Adrenal gland (tissue), 9 donors: ENCODE measurements at regions not wholly inside any gene's neighbourhood (a gene's known extent, or its start where the extent isn't known, plus 50 kb on each side); places are given as distances from the start of the nearest gene placed in this dataset.

Experiments
- DNase-seq, 7 donors: peaks; one replicate each; pipeline ENCODE4 v3.0.0-alpha.2; 2019 to 2020
- H3K27ac ChIP-seq, 5 donors: fragments of 200-600 bp; sonication (generic) in 4 of 5; 1 replicate in 3 of 5; 2 replicates in 2 of 5; pipeline versions ENCODE4 v1.5.1 to v1.8.0; 2016 to 2020; ENCODE audit warnings: mild to moderate bottlenecking in 1 of 5
- H3K27me3 ChIP-seq: fragments of 200-600 bp; 2 replicates; pipeline ENCODE4 v1.8.0; 2021
- H3K36me3 ChIP-seq, 2 donors: fragments of 200-600 bp; replicated peaks in 1 of 2; 1 replicate in 1 of 2; 2 replicates in 1 of 2; pipeline versions ENCODE4 v1.5.1 to v1.8.0; 2018 to 2022
- H3K4me1 ChIP-seq, 2 donors: fragments of 200-600 bp; replicated peaks in 1 of 2; 1 replicate in 1 of 2; 2 replicates in 1 of 2; pipeline versions ENCODE4 v1.5.1 to v1.8.0; 2018 to 2021
- H3K4me3 ChIP-seq, 4 donors: fragments of 200-600 bp; sonication (generic) in 3 of 4; one replicate each; pipeline ENCODE4 v1.5.1; 2016 to 2018
- H3K9me3 ChIP-seq, 3 donors: fragments of 200-600 bp; sonication (generic) in 1 of 3; replicated peaks in 1 of 3; 1 replicate in 2 of 3; 2 replicates in 1 of 3; pipeline versions ENCODE4 v1.5.1 to v1.8.0; 2016 to 2021
- POLR2A ChIP-seq, 2 donors: fragments of 450-650 bp; IDR thresholded peaks; one replicate each; pipeline ENCODE4 v1.6.1; 2017; ENCODE audit warnings: antibody characterized with exemption in 2 of 2, mild to moderate bottlenecking in 2 of 2, moderate library complexity in 1 of 2
- WGBS, 4 donors: extraction: QIAGEN DNeasy Blood & Tissue Kit in 2 of 4; methylation state at CpG; one replicate each; pipeline versions ENCODE4 v1.1.5 to v1.1.7; 2013 to 2017; 5-methylcytosine and 5-hydroxymethylcytosine counted together
- intact Hi-C, 2 donors: fragments of 100-400 bp; cut with DNase I; formaldehyde crosslinking; loops; one replicate each; pipeline versions ENCODE4 v1.14.1 to v1.15.0; 2022 to 2023
- TF ChIP-seq, protein P1 (sequence below), 6 experiments: fragments of 450-650 bp in 4 of 6; fragments of 200-600 bp in 2 of 6; sonication (generic) in 1 of 6; IDR thresholded peaks; 1 replicate in 5 of 6; 2 replicates in 1 of 6; pipeline versions ENCODE4 v1.5.1 to v1.8.0; 2016 to 2021; ENCODE audit warnings: antibody characterized with exemption in 6 of 6, mild to moderate bottlenecking in 2 of 6, moderate library complexity in 1 of 6
- donor health status: healthy with polysubstance abuse.
- donor health status: Bipolar disorder and iron deficiency.
- donor health status: DM: yes; HTN: yes; CAD: no.
- donor health status: DM: no; HTN: no; CAD: no.
- donor health status: DM: no; HTN: no; CAD: no.

DNA sequence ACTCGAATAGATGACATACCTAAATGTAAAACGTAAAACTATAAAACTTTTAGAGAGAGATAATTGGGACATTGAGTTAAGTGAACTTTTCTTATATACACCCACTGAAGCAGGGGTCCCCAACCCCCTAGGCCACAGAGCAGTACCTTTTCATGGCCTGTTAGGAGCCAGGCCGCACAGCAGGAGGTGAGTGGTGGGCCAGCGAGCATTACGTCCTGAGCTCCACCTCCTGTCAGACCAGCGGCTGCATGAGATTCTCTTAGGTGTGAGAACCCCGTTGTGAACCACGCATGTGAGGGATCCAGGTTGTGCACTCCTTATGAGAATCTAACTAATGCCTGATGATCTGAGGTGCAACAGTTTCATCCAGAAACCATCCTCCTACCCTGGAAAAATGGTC, 114.8 kb downstream of the HMX1 start:
- 49 to 80% (median 64%) methylated on average over 2 to 8 of the region's 8 CpGs for WGBS, 4 donors
- no peaks in the 10 kb centered on the region for H3K27me3 ChIP-seq
- intact Hi-C loops, result no loop called here
- H3K9me3 ChIP-seq, result no peaks in the 10 kb centered on the region
- H3K4me1 ChIP-seq, result no peaks in the 10 kb centered on the region
- H3K27ac ChIP-seq, result no peak overlapping the region
- H3K36me3 ChIP-seq, result no peaks in the 10 kb centered on the region
- TF ChIP-seq, protein P1, sequence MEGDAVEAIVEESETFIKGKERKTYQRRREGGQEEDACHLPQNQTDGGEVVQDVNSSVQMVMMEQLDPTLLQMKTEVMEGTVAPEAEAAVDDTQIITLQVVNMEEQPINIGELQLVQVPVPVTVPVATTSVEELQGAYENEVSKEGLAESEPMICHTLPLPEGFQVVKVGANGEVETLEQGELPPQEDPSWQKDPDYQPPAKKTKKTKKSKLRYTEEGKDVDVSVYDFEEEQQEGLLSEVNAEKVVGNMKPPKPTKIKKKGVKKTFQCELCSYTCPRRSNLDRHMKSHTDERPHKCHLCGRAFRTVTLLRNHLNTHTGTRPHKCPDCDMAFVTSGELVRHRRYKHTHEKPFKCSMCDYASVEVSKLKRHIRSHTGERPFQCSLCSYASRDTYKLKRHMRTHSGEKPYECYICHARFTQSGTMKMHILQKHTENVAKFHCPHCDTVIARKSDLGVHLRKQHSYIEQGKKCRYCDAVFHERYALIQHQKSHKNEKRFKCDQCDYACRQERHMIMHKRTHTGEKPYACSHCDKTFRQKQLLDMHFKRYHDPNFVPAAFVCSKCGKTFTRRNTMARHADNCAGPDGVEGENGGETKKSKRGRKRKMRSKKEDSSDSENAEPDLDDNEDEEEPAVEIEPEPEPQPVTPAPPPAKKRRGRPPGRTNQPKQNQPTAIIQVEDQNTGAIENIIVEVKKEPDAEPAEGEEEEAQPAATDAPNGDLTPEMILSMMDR (IDR thresholded peaks at IDR 0.05), result no peak
- TF ChIP-seq POLR2A (IDR thresholded peaks at IDR 0.05), result no peak
- H3K4me3 ChIP-seq, result no peak overlapping the region
- DNase-seq, result no peak

DNA sequence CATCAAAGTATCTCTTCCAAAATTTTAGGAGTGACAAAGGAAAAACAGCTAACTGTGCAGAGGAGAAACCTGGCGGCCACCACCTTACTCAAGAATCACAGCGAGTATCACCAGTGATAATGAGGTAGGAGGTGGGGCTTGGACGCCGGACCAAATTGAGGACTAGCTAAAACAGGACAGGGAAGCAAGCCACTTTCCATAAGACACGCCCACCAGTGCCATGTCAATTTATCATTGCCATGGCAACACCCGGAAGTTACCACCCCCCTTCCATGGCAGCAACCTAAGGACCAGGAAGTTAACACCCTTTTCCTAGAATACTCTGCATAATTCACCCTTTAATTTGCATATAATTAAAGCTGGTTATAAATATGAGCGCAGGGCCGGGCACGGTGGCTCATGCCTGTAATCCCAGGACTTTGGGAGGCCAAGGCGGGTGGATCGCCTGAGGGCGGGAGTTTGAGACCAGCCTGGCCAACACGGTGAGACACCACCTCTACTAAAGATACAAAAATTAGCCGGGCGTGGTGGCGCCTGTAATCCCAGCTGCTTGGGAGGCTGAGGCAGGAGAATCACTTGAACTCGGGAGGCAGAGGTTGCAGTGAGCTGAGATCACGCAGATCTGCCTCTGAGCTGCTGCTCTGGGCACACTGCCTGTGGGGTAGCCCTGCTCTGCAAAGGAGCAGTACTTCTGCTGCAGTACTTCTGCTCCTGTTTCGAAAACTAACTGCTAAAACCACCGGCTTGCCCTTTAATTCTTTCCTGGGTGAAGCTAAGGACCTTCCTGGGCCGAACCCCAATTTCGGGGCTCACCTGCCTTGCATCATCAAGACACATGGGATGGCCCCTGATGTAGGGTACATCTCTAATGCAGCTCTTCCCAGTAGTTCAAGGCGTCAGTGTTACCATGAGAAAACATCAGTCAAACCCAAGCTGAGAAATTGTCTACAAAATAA, 116.7 kb downstream of the HMX1 start:
- TF ChIP-seq POLR2A (IDR thresholded peaks at IDR 0.05), result no peak
- TF ChIP-seq, protein P1 (IDR thresholded peaks at IDR 0.05), result no peak
- intact Hi-C loops, result no loop called here
- Histone ChIP-seq H3K4me1 (no peaks in the 10 kb centered on the region), H3K4me3 (no peak overlapping the region), H3K36me3 (no peaks in the 10 kb centered on the region), H3K27me3 (no peaks in the 10 kb centered on the region), H3K27ac (no peak overlapping the region), H3K9me3 (no peaks in the 10 kb centered on the region)
- peak in 1 of 7 donors; percentile 2 for DNase-seq
- 85 to 88% (median 86%) methylated on average over 22 to 23 of the region's 23 CpGs for WGBS, 4 donors

DNA sequence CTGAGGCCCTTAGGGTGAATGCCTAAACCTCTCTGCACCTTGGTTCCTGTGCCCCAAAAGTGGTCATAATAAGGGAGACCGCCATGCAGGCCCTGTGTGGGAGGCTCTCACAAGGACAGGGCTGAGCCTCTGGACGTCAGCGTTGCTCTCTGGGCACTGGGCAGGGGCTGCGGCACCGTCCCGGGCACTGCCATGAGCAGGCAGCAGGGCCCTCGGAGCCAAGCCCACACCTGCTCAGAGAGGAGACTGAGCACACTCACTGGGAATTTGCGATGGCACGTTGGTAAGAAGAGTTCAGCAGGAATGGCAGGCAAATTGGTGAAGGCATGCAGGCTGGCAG, 123.4 kb downstream of the HMX1 start:
- intact Hi-C loops, result no loop called here
- no peak for TF ChIP-seq POLR2A (IDR thresholded peaks at IDR 0.05)
- TF ChIP-seq, protein P1 (IDR thresholded peaks at IDR 0.05), result no peak
- H3K27me3 ChIP-seq, result peaks cover 4% of the 10 kb centered on the region
- H3K4me1 ChIP-seq, result no peaks in the 10 kb centered on the region
- no peaks in the 10 kb centered on the region for H3K9me3 ChIP-seq
- no peak for DNase-seq
- no peak overlapping the region for H3K4me3 ChIP-seq
- H3K27ac ChIP-seq, result no peak overlapping the region
- WGBS, 4 donors, result 80 to 89% (median 86%) methylated on average over 1 to 9 of the region's 9 CpGs
- H3K36me3 ChIP-seq, result no peaks in the 10 kb centered on the region

DNA sequence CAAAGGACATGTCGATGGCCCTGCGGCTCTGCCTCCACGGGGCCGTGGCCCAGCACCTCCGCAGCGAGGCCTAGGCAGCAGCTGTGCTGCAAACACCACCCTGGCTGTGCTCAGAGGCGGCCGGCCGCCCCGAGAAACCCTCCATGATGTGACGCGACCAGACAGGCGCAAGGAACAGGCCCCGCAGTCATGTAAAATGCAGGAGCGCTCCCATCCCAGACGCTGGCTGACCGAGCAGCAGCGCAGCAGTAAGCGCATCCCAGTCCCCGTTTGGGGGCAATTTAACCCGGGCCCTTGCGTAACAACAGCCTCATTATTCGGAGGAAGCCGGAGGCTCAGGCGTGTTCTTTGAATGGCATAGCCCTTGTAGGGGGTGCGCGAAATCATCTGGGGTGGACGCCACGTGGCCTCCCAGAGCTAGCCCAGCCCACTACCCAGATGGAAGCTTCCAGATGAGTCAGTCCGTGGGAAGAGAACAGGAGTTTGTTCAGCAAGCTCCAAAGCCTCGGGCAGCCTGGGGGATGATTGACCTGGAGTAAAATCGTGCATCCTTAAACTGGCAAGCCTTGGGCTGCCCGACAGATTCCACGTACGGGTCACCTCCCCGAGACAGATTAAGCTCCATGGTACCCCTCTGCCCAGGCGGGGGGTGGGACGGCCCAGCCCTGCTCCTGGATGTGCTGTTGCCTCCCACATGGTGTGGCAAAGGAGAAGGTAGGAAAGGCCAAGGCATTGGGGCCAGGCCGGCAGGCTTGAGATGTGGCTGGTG, 124.0 kb downstream of the HMX1 start:
- 68 to 76% (median 74%) methylated on average over 20 to 39 of the region's 39 CpGs for WGBS, 4 donors
- Histone ChIP-seq H3K27ac (no peak overlapping the region), H3K4me3 (no peak overlapping the region), H3K36me3 (no peaks in the 10 kb centered on the region), H3K27me3 (peaks cover 4% of the 10 kb centered on the region), H3K9me3 (no peaks in the 10 kb centered on the region), H3K4me1 (no peaks in the 10 kb centered on the region)
- DNase-seq, result peak in 1 of 7 donors; percentile 3
- intact Hi-C loops, result no loop called here
- TF ChIP-seq, protein P1 (IDR thresholded peaks at IDR 0.05), result no peak
- no peak for TF ChIP-seq POLR2A (IDR thresholded peaks at IDR 0.05)
